ENCODE measurements at regions not wholly inside any gene's neighbourhood (a gene's known extent, or its start where the extent isn't known, plus 50 kb on each side); places are given as distances from the start of the nearest gene placed in this dataset.

DNA sequence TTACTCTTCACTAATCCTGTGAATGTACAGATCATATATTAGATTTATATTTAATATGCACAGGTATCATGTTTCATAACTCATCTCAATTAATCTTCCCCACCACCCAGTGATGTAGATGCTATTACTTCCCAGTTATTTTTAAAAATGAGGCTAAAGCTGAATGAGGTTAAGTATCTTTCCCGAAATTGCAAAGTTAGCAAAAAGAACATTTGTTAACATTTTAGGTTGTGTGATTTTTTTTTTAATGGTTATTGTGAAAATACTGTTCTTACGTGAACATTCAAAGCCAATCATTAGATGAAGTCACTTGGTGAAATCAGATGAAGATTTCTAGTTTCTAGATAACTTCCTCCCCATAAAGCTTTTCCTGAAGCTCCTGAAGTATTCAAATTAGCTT, 186.9 kb upstream of the PLEKHA5 start:
- DNase-seq = no peak
- Histone ChIP-seq H3K4me3 (no peak overlapping the region), H3K9me3 (no peaks in the 10 kb centered on the region), H3K27me3 (no peaks in the 10 kb centered on the region), H3K4me1 (no peaks in the 10 kb centered on the region), H3K27ac (no peak overlapping the region), H3K36me3 (no peaks in the 10 kb centered on the region)
- intact Hi-C loops (cut with DNase I; ENCODE audit: low total_unique reads) = no loop called here
- TF ChIP-seq CTCF (IDR thresholded peaks at IDR 0.05) = no peak
- TF ChIP-seq POLR2A (IDR thresholded peaks at IDR 0.05) = no peak

DNA sequence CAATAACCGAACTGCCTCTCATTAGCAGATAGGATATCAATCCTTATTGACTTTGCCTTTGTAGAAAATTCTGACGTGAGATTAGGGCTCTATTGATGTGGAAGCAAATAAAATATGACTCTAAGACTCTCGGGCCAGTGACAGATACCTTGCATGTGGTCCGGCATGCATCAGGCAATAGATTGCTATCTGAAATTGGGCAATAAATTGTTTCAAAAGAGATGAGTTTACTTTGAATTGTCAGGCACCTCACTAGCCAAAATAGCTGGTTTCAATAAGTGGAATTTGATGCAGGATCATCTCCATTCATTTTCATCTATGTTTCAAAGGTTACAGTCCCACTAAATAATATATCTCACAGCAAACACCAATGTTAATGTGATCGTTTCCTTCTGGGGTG, 186.3 kb upstream of the PLEKHA5 start:
- H3K27me3 ChIP-seq = no peaks in the 10 kb centered on the region
- no peak overlapping the region for H3K27ac ChIP-seq
- H3K36me3 ChIP-seq = no peaks in the 10 kb centered on the region
- DNase-seq = no peak
- TF ChIP-seq CTCF (IDR thresholded peaks at IDR 0.05) = no peak
- no peak for TF ChIP-seq POLR2A (IDR thresholded peaks at IDR 0.05)
- no peaks in the 10 kb centered on the region for H3K9me3 ChIP-seq
- no peaks in the 10 kb centered on the region for H3K4me1 ChIP-seq
- no peak overlapping the region for H3K4me3 ChIP-seq
- intact Hi-C loops (cut with DNase I; ENCODE audit: low total_unique reads) = no loop called here

DNA sequence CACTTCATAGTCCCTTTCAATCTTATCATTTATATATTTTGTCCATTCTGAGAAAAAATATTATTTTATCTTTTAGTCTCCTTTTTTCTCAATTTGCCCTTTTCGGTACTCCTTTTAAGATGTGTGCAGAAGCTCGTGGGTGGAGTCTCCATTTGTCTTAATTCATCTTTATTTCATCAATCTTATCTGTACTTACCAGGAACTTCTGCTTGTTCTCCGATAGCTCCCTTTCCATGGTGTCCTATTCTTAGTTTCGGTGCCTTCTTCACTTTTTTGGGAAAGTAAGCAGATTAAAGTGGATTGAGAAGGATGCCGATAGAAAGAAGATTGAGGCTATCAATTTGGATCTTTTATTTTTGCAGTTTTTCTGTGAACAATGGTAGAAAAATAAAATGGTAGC, 183.4 kb upstream of the PLEKHA5 start:
- Histone ChIP-seq H3K36me3 (no peaks in the 10 kb centered on the region), H3K4me1 (no peaks in the 10 kb centered on the region), H3K9me3 (no peaks in the 10 kb centered on the region), H3K4me3 (no peak overlapping the region), H3K27ac (no peak overlapping the region), H3K27me3 (no peaks in the 10 kb centered on the region)
- DNase-seq = no peak
- intact Hi-C loops (cut with DNase I; ENCODE audit: low total_unique reads) = no loop called here
- TF ChIP-seq CTCF (IDR thresholded peaks at IDR 0.05) (no peak), POLR2A (IDR thresholded peaks at IDR 0.05) (no peak)

GRCh38 chr12:18951218-18951617, 178.3 kb upstream of the PLEKHA5 start:
- no peaks in the 10 kb centered on the region for H3K9me3 ChIP-seq
- H3K36me3 ChIP-seq = no peaks in the 10 kb centered on the region
- TF ChIP-seq POLR2A (IDR thresholded peaks at IDR 0.05) (no peak), CTCF (IDR thresholded peaks at IDR 0.05) (no peak)
- no peaks in the 10 kb centered on the region for H3K4me1 ChIP-seq
- H3K4me3 ChIP-seq = no peak overlapping the region
- H3K27me3 ChIP-seq = no peaks in the 10 kb centered on the region
- DNase-seq = no peak
- intact Hi-C loops (cut with DNase I; ENCODE audit: low total_unique reads) = no loop called here
- H3K27ac ChIP-seq = no peak overlapping the region

- Histone ChIP-seq H3K27me3 (no peaks in the 10 kb centered on the region), H3K36me3 (no peaks in the 10 kb centered on the region), H3K27ac (no peak overlapping the region), H3K9me3 (no peaks in the 10 kb centered on the region), H3K4me1 (no peaks in the 10 kb centered on the region), H3K4me3 (no peak overlapping the region)
- DNase-seq = no peak
- intact Hi-C loops (cut with DNase I; ENCODE audit: low total_unique reads) = no loop called here
- TF ChIP-seq POLR2A (IDR thresholded peaks at IDR 0.05) = no peak
- no peak for TF ChIP-seq CTCF (IDR thresholded peaks at IDR 0.05)
These were observed 176.0 kb upstream of the PLEKHA5 start for GRCh38 chr12:18953505-18953904.
